ENCODE measurements at regions not wholly inside any gene's neighbourhood (a gene's known extent, or its start where the extent isn't known, plus 50 kb on each side); places are given as distances from the start of the nearest gene placed in this dataset.

DNA sequence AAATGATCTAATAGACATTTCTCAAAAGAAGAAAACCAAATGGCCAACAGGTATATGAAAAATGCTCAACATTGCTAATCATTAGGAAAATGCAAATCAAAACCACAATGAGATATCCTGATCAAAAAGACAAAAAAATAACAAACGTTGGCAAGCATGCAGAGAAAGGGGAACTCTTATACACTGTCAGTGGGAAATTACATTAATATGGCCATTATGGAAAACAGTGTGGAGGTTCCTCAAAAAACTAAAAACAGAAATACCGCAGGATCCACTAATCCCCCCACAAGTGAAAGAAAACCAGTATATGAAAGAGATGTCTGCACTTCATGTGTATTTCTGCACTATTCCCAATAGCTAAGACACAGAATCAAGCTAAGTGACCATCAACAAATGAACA lies 57.7 kb upstream of the CTIF start:
- TF ChIP-seq STAT1 (IDR thresholded peaks at IDR 0.05; ENCODE audit: unreplicated experiment) (no peak), CREB1 (CRISPR knock-in tag; IDR thresholded peaks at IDR 0.05; ENCODE audit: low read depth) (no peak), EZH2phosphoT487 (IDR thresholded peaks at IDR 0.05; ENCODE audit: unreplicated experiment) (no peak), ZNF331 (CRISPR knock-in tag; IDR thresholded peaks at IDR 0.05; ENCODE audit: low read depth) (no peak), EZH2 (IDR thresholded peaks at IDR 0.05; ENCODE audit: low read depth, unreplicated experiment) (no peak), ZNF114 (CRISPR knock-in tag; IDR thresholded peaks at IDR 0.05) (no peak), JUNB (IDR thresholded peaks at IDR 0.05; ENCODE audit: unreplicated experiment) (no peak), POLR2AphosphoS5 (IDR thresholded peaks at IDR 0.05; ENCODE audit: low read depth) (no peak)
- TF ChIP-seq, protein P1, sequence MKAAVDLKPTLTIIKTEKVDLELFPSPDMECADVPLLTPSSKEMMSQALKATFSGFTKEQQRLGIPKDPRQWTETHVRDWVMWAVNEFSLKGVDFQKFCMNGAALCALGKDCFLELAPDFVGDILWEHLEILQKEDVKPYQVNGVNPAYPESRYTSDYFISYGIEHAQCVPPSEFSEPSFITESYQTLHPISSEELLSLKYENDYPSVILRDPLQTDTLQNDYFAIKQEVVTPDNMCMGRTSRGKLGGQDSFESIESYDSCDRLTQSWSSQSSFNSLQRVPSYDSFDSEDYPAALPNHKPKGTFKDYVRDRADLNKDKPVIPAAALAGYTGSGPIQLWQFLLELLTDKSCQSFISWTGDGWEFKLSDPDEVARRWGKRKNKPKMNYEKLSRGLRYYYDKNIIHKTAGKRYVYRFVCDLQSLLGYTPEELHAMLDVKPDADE (IDR thresholded peaks at IDR 0.05): no peak
- TF ChIP-seq, protein P2, sequence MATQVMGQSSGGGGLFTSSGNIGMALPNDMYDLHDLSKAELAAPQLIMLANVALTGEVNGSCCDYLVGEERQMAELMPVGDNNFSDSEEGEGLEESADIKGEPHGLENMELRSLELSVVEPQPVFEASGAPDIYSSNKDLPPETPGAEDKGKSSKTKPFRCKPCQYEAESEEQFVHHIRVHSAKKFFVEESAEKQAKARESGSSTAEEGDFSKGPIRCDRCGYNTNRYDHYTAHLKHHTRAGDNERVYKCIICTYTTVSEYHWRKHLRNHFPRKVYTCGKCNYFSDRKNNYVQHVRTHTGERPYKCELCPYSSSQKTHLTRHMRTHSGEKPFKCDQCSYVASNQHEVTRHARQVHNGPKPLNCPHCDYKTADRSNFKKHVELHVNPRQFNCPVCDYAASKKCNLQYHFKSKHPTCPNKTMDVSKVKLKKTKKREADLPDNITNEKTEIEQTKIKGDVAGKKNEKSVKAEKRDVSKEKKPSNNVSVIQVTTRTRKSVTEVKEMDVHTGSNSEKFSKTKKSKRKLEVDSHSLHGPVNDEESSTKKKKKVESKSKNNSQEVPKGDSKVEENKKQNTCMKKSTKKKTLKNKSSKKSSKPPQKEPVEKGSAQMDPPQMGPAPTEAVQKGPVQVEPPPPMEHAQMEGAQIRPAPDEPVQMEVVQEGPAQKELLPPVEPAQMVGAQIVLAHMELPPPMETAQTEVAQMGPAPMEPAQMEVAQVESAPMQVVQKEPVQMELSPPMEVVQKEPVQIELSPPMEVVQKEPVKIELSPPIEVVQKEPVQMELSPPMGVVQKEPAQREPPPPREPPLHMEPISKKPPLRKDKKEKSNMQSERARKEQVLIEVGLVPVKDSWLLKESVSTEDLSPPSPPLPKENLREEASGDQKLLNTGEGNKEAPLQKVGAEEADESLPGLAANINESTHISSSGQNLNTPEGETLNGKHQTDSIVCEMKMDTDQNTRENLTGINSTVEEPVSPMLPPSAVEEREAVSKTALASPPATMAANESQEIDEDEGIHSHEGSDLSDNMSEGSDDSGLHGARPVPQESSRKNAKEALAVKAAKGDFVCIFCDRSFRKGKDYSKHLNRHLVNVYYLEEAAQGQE (IDR thresholded peaks at IDR 0.05; ENCODE audit: unreplicated experiment): no peak
- TF ChIP-seq, protein P3, sequence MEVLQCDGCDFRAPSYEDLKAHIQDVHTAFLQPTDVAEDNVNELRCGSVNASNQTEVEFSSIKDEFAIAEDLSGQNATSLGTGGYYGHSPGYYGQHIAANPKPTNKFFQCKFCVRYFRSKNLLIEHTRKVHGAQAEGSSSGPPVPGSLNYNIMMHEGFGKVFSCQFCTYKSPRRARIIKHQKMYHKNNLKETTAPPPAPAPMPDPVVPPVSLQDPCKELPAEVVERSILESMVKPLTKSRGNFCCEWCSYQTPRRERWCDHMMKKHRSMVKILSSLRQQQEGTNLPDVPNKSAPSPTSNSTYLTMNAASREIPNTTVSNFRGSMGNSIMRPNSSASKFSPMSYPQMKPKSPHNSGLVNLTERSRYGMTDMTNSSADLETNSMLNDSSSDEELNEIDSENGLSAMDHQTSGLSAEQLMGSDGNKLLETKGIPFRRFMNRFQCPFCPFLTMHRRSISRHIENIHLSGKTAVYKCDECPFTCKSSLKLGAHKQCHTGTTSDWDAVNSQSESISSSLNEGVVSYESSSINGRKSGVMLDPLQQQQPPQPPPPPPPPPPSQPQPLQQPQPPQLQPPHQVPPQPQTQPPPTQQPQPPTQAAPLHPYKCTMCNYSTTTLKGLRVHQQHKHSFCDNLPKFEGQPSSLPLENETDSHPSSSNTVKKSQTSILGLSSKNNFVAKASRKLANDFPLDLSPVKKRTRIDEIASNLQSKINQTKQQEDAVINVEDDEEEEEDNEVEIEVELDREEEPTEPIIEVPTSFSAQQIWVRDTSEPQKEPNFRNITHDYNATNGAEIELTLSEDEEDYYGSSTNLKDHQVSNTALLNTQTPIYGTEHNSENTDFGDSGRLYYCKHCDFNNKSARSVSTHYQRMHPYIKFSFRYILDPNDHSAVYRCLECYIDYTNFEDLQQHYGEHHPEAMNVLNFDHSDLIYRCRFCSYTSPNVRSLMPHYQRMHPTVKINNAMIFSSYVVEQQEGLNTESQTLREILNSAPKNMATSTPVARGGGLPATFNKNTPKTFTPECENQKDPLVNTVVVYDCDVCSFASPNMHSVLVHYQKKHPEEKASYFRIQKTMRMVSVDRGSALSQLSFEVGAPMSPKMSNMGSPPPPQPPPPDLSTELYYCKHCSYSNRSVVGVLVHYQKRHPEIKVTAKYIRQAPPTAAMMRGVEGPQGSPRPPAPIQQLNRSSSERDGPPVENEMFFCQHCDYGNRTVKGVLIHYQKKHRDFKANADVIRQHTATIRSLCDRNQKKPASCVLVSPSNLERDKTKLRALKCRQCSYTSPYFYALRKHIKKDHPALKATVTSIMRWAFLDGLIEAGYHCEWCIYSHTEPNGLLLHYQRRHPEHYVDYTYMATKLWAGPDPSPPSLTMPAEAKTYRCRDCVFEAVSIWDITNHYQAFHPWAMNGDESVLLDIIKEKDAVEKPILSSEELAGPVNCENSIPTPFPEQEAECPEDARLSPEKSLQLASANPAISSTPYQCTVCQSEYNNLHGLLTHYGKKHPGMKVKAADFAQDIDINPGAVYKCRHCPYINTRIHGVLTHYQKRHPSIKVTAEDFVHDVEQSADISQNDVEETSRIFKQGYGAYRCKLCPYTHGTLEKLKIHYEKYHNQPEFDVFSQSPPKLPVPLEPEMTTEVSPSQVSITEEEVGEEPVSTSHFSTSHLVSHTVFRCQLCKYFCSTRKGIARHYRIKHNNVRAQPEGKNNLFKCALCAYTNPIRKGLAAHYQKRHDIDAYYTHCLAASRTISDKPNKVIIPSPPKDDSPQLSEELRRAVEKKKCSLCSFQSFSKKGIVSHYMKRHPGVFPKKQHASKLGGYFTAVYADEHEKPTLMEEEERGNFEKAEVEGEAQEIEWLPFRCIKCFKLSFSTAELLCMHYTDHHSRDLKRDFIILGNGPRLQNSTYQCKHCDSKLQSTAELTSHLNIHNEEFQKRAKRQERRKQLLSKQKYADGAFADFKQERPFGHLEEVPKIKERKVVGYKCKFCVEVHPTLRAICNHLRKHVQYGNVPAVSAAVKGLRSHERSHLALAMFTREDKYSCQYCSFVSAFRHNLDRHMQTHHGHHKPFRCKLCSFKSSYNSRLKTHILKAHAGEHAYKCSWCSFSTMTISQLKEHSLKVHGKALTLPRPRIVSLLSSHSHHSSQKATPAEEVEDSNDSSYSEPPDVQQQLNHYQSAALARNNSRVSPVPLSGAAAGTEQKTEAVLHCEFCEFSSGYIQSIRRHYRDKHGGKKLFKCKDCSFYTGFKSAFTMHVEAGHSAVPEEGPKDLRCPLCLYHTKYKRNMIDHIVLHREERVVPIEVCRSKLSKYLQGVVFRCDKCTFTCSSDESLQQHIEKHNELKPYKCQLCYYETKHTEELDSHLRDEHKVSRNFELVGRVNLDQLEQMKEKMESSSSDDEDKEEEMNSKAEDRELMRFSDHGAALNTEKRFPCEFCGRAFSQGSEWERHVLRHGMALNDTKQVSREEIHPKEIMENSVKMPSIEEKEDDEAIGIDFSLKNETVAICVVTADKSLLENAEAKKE (CRISPR knock-in tag; IDR thresholded peaks at IDR 0.05): no peak
- TF ChIP-seq, protein P4, sequence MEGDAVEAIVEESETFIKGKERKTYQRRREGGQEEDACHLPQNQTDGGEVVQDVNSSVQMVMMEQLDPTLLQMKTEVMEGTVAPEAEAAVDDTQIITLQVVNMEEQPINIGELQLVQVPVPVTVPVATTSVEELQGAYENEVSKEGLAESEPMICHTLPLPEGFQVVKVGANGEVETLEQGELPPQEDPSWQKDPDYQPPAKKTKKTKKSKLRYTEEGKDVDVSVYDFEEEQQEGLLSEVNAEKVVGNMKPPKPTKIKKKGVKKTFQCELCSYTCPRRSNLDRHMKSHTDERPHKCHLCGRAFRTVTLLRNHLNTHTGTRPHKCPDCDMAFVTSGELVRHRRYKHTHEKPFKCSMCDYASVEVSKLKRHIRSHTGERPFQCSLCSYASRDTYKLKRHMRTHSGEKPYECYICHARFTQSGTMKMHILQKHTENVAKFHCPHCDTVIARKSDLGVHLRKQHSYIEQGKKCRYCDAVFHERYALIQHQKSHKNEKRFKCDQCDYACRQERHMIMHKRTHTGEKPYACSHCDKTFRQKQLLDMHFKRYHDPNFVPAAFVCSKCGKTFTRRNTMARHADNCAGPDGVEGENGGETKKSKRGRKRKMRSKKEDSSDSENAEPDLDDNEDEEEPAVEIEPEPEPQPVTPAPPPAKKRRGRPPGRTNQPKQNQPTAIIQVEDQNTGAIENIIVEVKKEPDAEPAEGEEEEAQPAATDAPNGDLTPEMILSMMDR (conservative IDR thresholded peaks at IDR 0.05; ENCODE audit: low read depth in 2 of 2): no peak
- H3K9me2 ChIP-seq (ENCODE audit: insufficient read depth): no peaks in the 10 kb centered on the region
- peaks cover 4% of the 10 kb centered on the region; the same call in 1 of the 3 replicates for H3K9me3 Mint-ChIP-seq
- H3K4me1 ChIP-seq (ENCODE audit: insufficient read depth): no peaks in the 10 kb centered on the region
- no peak overlapping the region for H3K4me2 ChIP-seq
- no peaks in the 10 kb centered on the region for H4K20me1 ChIP-seq (replicated peaks; ENCODE audit: insufficient read depth)
- H3K27me3 Mint-ChIP-seq (ENCODE audit: insufficient read depth, low read depth, poor library complexity): no peaks in the 10 kb centered on the region
- ATAC-seq (no peak), DNase-seq (ENCODE audit: low spot score) (no peak)
- H3K27ac Mint-ChIP-seq: no peak overlapping the region
- H3K79me2 ChIP-seq (replicated peaks; ENCODE audit: insufficient read depth): no peaks in the 10 kb centered on the region
- no peak overlapping the region for H3K4me3 Mint-ChIP-seq
- H2AFZ ChIP-seq: no peak overlapping the region
- H3K4me1 Mint-ChIP-seq: no peaks in the 10 kb centered on the region
- H3K27me3 ChIP-seq (ENCODE audit: insufficient read depth): no peaks in the 10 kb centered on the region
- no peaks in the 10 kb centered on the region for H3K36me3 Mint-ChIP-seq (ENCODE audit: low read depth)
- H3K27ac ChIP-seq (ENCODE audit: low read depth): no peak overlapping the region
- H3K4me3 ChIP-seq: no peak overlapping the region
- no peaks in the 10 kb centered on the region for H3K36me3 ChIP-seq (ENCODE audit: insufficient read depth)
- H3F3A ChIP-seq (replicated peaks; ENCODE audit: low read depth): no peaks in the 10 kb centered on the region
